ENCODE measurements at regions not wholly inside any gene's neighbourhood (a gene's known extent, or its start where the extent isn't known, plus 50 kb on each side); places are given as distances from the start of the nearest gene placed in this dataset.

DNA sequence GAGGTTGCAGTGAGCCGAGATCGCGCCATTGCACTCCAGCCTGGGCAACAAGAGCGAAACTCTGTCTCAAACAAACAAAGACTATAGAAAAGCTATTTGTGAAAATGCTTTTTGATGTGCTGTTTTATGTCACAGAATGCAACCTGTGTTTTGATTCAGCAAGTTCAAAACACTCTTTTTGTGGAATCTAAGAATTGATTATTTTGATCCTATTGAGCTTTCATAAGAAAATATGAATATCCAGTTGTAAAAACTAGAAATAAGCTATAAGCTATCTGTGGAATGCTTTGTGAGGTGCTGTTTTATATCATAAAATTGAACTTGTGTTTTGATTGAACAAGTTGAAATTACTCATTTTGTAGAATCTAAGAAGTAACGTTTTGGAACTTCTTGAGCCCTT, 110.7 kb upstream of the VPREB1 start:
- TF ChIP-seq POLR2AphosphoS5 (IDR thresholded peaks at IDR 0.05) (no peak), TAF1 (IDR thresholded peaks at IDR 0.05; ENCODE audit: low read depth) (no peak), EP300 (conservative IDR thresholded peaks at IDR 0.05; ENCODE audit: poor library complexity, severe bottlenecking) (no peak)
- TF ChIP-seq, protein P1, sequence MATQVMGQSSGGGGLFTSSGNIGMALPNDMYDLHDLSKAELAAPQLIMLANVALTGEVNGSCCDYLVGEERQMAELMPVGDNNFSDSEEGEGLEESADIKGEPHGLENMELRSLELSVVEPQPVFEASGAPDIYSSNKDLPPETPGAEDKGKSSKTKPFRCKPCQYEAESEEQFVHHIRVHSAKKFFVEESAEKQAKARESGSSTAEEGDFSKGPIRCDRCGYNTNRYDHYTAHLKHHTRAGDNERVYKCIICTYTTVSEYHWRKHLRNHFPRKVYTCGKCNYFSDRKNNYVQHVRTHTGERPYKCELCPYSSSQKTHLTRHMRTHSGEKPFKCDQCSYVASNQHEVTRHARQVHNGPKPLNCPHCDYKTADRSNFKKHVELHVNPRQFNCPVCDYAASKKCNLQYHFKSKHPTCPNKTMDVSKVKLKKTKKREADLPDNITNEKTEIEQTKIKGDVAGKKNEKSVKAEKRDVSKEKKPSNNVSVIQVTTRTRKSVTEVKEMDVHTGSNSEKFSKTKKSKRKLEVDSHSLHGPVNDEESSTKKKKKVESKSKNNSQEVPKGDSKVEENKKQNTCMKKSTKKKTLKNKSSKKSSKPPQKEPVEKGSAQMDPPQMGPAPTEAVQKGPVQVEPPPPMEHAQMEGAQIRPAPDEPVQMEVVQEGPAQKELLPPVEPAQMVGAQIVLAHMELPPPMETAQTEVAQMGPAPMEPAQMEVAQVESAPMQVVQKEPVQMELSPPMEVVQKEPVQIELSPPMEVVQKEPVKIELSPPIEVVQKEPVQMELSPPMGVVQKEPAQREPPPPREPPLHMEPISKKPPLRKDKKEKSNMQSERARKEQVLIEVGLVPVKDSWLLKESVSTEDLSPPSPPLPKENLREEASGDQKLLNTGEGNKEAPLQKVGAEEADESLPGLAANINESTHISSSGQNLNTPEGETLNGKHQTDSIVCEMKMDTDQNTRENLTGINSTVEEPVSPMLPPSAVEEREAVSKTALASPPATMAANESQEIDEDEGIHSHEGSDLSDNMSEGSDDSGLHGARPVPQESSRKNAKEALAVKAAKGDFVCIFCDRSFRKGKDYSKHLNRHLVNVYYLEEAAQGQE (IDR thresholded peaks at IDR 0.05; ENCODE audit: borderline replicate concordance), result no peak
- Histone ChIP-seq H3F3A (ENCODE audit: insufficient read depth, low read length, poor library complexity, severe bottlenecking) (no peaks in the 10 kb centered on the region), H3K4me3 (ENCODE audit: low read length) (no peak overlapping the region), H3K9me2 (ENCODE audit: insufficient read depth, low read length) (no peaks in the 10 kb centered on the region), H4K20me1 (ENCODE audit: insufficient read depth) (no peaks in the 10 kb centered on the region), H3K27ac (ENCODE audit: low read length) (no peak overlapping the region), H3K9me3 (ENCODE audit: low read length) (no peaks in the 10 kb centered on the region), H2AFZ (ENCODE audit: low read depth, low read length) (no peak overlapping the region), H3K36me3 (ENCODE audit: insufficient read depth, low read length) (no peaks in the 10 kb centered on the region), H3K9ac (ENCODE audit: low read length) (no peak overlapping the region), H3K4me2 (ENCODE audit: low read length) (no peak overlapping the region), H3K79me2 (replicated peaks; ENCODE audit: insufficient read depth, low read length) (no peaks in the 10 kb centered on the region), H3K27me3 (ENCODE audit: insufficient read depth, low read depth, low read length) (no peaks in the 10 kb centered on the region)

DNA sequence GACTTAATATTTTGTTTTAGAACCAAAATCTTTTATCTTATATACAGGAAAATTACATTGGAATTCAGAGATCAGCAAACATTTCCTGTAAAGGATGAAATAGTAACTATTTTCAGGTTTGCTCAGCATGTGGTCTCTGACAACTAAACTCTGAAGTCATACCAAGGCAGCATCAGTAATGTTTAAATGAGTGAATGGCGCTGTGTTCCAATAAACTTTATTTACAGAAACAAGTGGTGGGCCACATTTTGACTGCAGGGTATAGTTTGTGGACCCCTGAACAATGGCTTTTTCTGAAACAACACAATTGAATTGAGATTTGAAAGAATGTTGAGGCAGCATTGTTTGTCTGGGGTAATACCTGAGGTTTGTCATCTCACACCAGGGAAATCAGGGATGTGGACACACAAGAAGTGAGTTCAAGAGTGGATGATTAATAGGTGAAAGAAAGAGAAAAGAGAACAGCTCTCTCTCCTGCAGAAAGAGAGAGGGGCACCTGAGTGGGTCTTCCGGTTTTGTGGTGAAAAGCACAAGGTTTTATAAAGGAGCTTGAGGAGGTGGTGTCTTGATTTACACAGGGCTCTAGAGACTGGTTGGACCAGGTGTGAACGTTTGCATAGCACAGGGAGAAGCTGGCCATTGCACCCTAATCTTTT, 113.5 kb upstream of the VPREB1 start:
- Histone ChIP-seq H3K27me3 (ENCODE audit: insufficient read depth, low read depth, low read length) (no peaks in the 10 kb centered on the region), H3K9me2 (ENCODE audit: insufficient read depth, low read length) (no peaks in the 10 kb centered on the region)
- no peak for TF ChIP-seq EZH2 (IDR thresholded peaks at IDR 0.05; ENCODE audit: borderline replicate concordance, insufficient read depth, low read length, poor library complexity, severe bottlenecking)
- TF ChIP-seq SMC3 (conservative IDR thresholded peaks at IDR 0.05; ENCODE audit: poor library complexity), result no peak
- no peak for TF ChIP-seq RAD21 (conservative IDR thresholded peaks at IDR 0.05)
- TF ChIP-seq POLR2AphosphoS5 (IDR thresholded peaks at IDR 0.05), result no peak
- TF ChIP-seq, protein P2, sequence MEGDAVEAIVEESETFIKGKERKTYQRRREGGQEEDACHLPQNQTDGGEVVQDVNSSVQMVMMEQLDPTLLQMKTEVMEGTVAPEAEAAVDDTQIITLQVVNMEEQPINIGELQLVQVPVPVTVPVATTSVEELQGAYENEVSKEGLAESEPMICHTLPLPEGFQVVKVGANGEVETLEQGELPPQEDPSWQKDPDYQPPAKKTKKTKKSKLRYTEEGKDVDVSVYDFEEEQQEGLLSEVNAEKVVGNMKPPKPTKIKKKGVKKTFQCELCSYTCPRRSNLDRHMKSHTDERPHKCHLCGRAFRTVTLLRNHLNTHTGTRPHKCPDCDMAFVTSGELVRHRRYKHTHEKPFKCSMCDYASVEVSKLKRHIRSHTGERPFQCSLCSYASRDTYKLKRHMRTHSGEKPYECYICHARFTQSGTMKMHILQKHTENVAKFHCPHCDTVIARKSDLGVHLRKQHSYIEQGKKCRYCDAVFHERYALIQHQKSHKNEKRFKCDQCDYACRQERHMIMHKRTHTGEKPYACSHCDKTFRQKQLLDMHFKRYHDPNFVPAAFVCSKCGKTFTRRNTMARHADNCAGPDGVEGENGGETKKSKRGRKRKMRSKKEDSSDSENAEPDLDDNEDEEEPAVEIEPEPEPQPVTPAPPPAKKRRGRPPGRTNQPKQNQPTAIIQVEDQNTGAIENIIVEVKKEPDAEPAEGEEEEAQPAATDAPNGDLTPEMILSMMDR (IDR thresholded peaks at IDR 0.05; ENCODE audit: poor library complexity, severe bottlenecking), result no peak
- TF ChIP-seq EP300 (conservative IDR thresholded peaks at IDR 0.05; ENCODE audit: poor library complexity, severe bottlenecking), result no peak
- TF ChIP-seq TAF1 (IDR thresholded peaks at IDR 0.05; ENCODE audit: low read depth), result no peak
- TF ChIP-seq, protein P1 (IDR thresholded peaks at IDR 0.05; ENCODE audit: borderline replicate concordance), result no peak
- no peak for TF ChIP-seq MXI1 (conservative IDR thresholded peaks at IDR 0.05; ENCODE audit: poor library complexity, severe bottlenecking)

More for the DNA sequence above, 113.5 kb upstream of the VPREB1 start:
- H3K9me3 ChIP-seq (ENCODE audit: low read length), result no peaks in the 10 kb centered on the region
- no peaks in the 10 kb centered on the region for H3K36me3 ChIP-seq (ENCODE audit: insufficient read depth, low read length)
- no peak overlapping the region for H3K9ac ChIP-seq (ENCODE audit: low read length)
- no peak overlapping the region for H2AFZ ChIP-seq (ENCODE audit: low read depth, low read length)
- no peak overlapping the region for H3K27ac ChIP-seq (ENCODE audit: low read length)
- no peak overlapping the region for H3K4me2 ChIP-seq (ENCODE audit: low read length)
- H3K79me2 ChIP-seq (replicated peaks; ENCODE audit: insufficient read depth, low read length), result no peaks in the 10 kb centered on the region
- H3K4me3 ChIP-seq (ENCODE audit: low read length), result no peak overlapping the region
- no peaks in the 10 kb centered on the region for H4K20me1 ChIP-seq (ENCODE audit: insufficient read depth)
- H3F3A ChIP-seq (ENCODE audit: insufficient read depth, low read length, poor library complexity, severe bottlenecking), result no peaks in the 10 kb centered on the region
